ENCODE measurements at regions not wholly inside any gene's neighbourhood (a gene's known extent, or its start where the extent isn't known, plus 50 kb on each side); places are given as distances from the start of the nearest gene placed in this dataset.
"Not testable (repeated sequence)": the region's sequence is repeated elsewhere in the genome, so short reads cannot be mapped to it uniquely, and the experiment has no call there.

DNA sequence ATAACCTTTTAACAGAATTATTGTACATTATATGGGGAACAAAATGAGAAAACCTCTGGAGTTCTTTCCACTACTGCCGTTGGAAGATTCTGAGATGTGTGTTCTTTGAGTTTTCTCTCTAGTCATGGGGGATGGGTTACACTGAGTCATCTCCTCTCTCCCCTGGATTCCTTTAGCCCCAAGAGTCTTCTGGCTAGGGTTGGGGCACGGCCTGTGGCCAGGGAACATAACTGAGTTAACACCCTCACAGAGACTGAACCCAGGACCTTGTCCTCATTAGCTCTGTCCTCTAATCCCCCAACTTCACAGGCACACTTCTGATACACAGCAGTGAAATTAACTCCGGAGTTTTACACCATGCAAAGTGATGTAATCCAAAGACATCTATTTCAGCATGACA lies 142.3 kb upstream of the F9 start:
- H3K4me3 ChIP-seq (ENCODE audit: low read depth, low read length), result no peak overlapping the region
- TF ChIP-seq, protein P1, sequence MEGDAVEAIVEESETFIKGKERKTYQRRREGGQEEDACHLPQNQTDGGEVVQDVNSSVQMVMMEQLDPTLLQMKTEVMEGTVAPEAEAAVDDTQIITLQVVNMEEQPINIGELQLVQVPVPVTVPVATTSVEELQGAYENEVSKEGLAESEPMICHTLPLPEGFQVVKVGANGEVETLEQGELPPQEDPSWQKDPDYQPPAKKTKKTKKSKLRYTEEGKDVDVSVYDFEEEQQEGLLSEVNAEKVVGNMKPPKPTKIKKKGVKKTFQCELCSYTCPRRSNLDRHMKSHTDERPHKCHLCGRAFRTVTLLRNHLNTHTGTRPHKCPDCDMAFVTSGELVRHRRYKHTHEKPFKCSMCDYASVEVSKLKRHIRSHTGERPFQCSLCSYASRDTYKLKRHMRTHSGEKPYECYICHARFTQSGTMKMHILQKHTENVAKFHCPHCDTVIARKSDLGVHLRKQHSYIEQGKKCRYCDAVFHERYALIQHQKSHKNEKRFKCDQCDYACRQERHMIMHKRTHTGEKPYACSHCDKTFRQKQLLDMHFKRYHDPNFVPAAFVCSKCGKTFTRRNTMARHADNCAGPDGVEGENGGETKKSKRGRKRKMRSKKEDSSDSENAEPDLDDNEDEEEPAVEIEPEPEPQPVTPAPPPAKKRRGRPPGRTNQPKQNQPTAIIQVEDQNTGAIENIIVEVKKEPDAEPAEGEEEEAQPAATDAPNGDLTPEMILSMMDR (IDR thresholded peaks at IDR 0.05; ENCODE audit: low read depth, low read length, missing control alignments), result no peak
- no peak for DNase-seq (ENCODE audit: low read depth)

DNA sequence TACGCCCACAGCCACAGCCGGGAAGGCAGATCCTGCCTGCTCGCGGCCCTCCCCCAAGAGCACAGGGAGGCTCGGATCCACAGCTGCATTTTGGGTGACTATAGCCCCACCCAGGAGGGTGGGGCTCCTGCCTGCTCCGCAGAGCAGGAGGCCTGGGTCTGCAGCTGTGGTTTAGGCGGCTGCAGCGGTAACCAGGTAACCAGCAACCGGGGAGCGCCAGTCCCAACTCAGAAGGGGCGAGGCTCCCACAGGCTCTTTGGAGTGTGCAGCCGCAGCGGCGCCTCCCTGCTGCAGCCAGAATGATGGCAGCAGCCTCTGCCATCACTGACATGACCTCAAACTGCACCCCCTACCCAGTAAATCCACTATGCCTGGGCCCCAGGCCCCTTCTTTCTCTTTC lies 148.0 kb upstream of the F9 start:
- no peak overlapping the region for H3K4me3 ChIP-seq (ENCODE audit: low read depth, low read length)
- TF ChIP-seq, protein P1 (IDR thresholded peaks at IDR 0.05; ENCODE audit: low read depth, low read length, missing control alignments), result no peak
- no peak for DNase-seq (ENCODE audit: low read depth)

DNA sequence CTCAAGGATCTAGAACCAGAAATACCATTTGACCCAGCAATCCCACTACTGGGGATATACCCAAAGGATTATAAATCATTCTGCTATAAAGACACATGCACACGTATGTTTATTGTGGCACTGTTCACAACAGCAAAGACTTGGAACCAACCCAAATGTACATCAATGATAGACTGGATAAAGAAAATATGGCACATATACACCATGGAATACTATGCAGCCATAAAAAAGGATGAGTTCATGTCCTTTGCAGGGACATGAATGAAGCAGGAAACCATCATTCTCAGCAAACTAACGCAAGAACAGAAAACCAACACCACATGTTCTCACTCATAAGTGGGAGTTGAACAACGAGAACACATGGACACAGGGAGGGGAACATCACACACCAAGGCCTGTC lies 154.0 kb upstream of the F9 start:
- H3K4me3 ChIP-seq (ENCODE audit: low read depth, low read length); DNase-seq (ENCODE audit: low read depth): not testable (repeated sequence)

DNA sequence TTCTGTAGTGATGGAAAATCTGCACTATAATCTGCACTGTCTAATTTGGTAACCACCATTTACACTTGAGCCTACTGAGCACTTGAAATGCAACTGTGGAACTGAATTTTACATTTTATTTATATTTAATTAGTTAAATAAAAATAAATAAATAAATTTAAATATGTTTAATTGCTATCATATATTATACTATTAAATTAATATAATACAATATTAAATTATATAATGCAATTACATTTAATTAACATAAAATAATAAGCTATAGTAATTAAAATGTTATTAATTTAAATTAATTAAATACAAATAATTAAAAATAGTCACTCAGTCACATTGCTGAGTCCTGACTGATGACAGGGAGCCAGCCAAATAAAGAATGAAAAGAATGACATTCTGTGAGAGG lies 170.2 kb upstream of the F9 start:
- no peak for DNase-seq (ENCODE audit: low read depth)
- TF ChIP-seq, protein P1 (IDR thresholded peaks at IDR 0.05; ENCODE audit: low read depth, low read length, missing control alignments), result no peak
- no peak overlapping the region for H3K4me3 ChIP-seq (ENCODE audit: low read depth, low read length)

DNA sequence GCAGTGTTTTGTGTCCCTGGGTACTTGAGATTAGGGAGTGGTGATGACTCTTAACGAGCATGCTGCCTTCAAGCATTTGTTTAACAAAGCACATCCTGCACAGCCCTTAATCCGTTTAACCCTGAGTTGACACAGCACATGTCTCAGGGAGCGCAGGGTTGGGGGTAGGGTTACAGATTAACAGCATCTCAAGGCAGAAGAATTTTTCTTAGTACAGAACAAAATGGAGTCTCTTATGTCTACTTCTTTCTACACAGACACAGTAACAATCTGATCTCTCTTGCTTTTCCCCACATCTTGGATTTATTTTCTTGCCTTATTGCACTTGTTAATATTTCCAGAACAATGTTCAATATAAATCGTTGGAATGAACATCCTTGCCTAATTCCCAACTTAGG lies 187.9 kb upstream of the F9 start:
- not testable (repeated sequence) for DNase-seq (ENCODE audit: low read depth); H3K4me3 ChIP-seq (ENCODE audit: low read depth, low read length)

DNA sequence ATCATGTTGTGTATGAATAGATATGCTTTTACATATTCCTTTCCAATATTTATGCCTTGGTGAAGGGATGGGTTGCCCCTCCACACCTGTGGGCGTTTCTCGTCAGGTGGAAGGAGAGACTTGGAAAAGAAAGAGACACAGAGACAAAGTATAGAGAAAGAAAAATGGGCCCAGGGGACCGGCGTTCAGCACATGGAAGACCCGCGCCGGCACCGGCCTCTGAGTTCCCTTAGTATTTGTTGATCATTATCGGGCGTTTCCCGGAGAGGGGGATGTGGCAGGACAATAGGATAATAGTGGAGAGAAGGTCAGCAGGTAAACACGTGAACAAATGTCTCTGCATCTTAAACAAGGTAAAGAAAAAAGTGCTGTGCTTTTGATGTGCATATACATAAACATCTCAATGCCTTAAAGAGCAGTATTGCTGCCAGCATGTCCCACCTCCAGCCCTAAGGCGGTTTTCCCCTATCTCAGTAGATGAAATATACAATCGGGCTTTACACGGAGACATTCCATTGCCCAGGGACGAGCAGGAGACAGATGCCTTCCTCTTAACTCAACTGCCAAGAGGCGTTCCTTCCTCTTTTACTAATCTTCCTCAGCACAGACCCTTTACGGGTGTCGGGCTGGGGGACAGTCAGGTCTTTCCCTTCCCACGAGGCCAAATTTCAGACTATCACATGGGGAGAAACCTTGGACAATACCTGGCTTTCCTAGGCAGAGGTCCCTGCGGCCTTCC lies 188.5 kb upstream of the F9 start:
- not testable (repeated sequence) for H3K4me3 ChIP-seq (ENCODE audit: low read depth, low read length); DNase-seq (ENCODE audit: low read depth)

DNA sequence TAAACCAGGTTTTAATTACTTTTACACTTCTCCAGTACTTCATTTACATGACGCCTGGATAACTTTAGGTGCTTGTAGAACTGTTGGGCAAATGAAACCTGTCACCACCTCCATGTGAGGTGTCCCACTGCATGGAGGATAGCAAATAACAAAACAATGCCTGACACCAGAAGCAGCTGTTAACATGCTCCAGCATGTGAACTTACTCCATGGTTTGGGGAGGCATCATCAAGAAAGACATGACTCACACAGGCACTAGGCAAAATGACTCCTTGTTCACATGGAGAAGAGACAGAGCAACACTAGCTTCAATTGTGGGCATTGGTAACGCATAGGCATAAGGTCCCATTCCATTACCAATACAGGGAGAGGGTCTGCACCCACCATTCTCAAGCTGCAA lies 198.1 kb upstream of the F9 start:
- H3K4me3 ChIP-seq (ENCODE audit: low read depth, low read length), result no peak overlapping the region
- TF ChIP-seq, protein P1 (IDR thresholded peaks at IDR 0.05; ENCODE audit: low read depth, low read length, missing control alignments), result no peak
- DNase-seq (ENCODE audit: low read depth), result no peak

DNA sequence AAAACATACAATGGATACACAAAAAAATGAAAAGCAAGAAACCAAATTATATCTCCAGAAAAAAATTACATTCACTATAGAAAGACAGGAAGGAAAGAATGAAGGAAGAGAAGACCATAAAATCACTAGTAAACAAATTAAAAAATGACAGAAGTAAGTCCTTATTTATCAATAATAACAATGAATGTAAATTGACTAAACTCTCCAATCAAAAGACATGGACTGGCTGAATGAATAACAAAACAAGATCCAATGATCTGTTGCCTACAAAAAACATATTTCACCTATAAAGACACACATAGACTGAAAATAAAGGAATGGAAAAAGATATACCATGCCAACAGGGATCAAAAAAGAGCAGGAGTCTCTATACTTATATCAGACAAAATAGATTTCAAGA lies 203.2 kb upstream of the F9 start:
- TF ChIP-seq, protein P1 (IDR thresholded peaks at IDR 0.05; ENCODE audit: low read depth, low read length, missing control alignments), result no peak
- no peak overlapping the region for H3K4me3 ChIP-seq (ENCODE audit: low read depth, low read length)
- DNase-seq (ENCODE audit: low read depth), result no peak

DNA sequence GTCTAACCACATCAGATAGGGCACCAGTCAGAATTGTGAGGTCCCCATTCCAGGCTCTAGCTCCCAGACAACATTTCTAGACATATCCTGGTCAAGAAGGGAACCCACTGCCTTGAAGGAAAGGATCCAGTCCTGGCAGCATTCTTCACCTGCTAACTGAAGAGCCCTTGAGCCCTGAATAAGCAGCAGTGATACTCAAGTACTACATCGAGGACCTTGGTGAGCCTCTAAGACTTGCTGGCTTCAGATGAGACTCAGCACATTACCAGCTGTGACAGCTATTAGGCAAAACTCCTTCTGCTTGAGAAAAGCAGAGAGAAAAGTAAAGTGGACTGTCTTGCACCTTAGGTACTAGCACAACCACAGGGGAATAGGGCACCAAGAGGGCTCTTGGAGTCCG lies 205.8 kb upstream of the F9 start:
- no peak overlapping the region for H3K4me3 ChIP-seq (ENCODE audit: low read depth, low read length)
- DNase-seq (ENCODE audit: low read depth), result no peak
- TF ChIP-seq, protein P1 (IDR thresholded peaks at IDR 0.05; ENCODE audit: low read depth, low read length, missing control alignments), result no peak

DNA sequence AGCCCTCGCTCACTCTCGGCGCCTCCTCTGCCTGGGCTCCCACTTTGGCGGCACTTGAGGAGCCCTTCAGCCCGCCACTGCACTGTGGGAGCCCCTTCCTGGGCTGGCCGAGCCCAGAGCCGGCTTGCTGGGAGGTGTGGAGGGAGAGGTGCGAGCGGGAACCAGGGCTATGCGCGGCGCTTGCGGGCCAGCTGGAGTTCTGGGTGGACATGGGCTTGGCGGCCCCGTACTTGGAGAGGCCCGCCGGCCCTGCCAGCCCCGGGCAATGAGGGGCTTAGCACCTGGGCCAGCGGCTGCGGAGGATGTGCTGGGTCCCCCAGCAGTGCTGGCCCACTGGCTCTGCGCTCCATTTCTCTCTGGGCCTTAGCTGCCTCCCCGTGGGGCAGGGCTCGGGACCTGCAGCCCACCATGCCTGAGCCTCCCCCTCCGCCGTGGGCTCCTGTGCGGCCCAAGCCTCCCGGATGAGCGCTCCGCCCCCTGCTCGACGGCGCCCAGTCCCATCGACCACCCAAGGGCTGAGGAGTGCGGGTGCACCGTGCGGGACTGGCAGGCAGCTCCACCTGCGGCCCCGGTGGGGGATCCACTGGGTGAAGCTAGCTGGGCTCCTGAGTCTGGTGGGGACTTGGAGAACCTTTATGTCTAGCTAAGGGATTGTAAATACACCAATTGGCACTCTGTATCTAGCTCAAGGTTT lies 209.7 kb upstream of the F9 start:
- not testable (repeated sequence) for H3K4me3 ChIP-seq (ENCODE audit: low read depth, low read length); DNase-seq (ENCODE audit: low read depth)

DNA sequence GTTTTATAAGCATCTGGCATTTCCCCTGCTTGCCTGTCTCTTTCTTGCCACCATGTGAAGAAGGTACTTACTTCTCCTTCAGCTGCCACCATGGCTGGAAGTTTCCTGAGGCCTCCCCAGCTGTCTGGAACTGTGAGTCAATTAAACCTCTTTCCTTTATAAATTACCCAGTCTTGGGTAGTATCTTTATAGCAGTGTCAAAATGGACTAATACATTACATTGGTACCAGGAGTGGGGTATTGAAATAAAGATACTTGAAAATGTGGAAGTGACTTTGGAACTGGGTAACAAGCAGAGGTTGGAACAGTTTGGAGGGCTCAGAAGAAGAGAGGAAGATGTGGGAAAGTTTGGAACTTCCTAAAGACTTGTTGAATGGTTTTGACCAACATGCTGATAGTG lies 223.9 kb upstream of the F9 start:
- H3K4me3 ChIP-seq (ENCODE audit: low read depth, low read length); DNase-seq (ENCODE audit: low read depth): not testable (repeated sequence)
